Gastroesophageal sphincter (tissue), 3 donors: ENCODE measurements at regions not wholly inside any gene's neighbourhood (a gene's known extent, or its start where the extent isn't known, plus 50 kb on each side); places are given as distances from the start of the nearest gene placed in this dataset.

Experiments
- CTCF ChIP-seq, 4 experiments: fragments of 200-600 bp in 2 of 4; fragments of 450-650 bp in 2 of 4; sonication (generic) in 1 of 4; IDR thresholded peaks; one replicate each; pipeline ENCODE4 v1.5.1; 2017 to 2019; ENCODE audit warnings: antibody characterized with exemption in 4 of 4, mild to moderate bottlenecking in 2 of 4, moderate library complexity in 2 of 4
- EP300 ChIP-seq: sonication (generic); formaldehyde crosslinking; IDR thresholded peaks from one replicate; pipeline ENCODE4 v1.6.1; 2017; ENCODE audit warnings: antibody characterized with exemption, mild to moderate bottlenecking
- POLR2A ChIP-seq, 2 donors: fragments of 450-650 bp; IDR thresholded peaks; one replicate each; pipeline ENCODE4 v1.6.1; 2017; ENCODE audit warnings: antibody characterized with exemption in 2 of 2, mild to moderate bottlenecking in 2 of 2, moderate library complexity in 1 of 2
- POLR2AphosphoS5 ChIP-seq: sonication (generic); formaldehyde crosslinking; IDR thresholded peaks from one replicate; pipeline ENCODE4 v1.6.1; 2017; ENCODE audit warnings: antibody characterized with exemption

DNA sequence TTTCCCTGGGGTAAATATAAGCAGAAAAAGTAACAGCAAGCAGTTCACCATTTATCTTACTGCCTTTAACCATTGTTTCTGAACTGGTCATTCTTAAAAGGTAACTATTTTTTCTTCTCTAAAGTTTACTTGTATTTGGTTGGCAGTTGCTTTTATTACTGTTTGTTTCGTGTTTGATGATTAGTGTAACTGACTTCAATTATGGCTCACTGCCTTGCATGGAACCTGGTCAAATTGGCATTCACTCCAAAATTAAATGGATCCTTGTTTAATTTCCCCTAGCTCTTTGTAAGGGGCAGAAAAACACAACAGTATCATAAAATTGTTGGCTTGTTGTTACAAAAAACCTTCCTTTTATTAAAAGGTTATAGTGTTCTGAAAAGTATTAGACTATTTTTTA is 1723.9 kb upstream of the CDH6 start:
- TF ChIP-seq CTCF (IDR thresholded peaks at IDR 0.05) = no peak
- no peak for TF ChIP-seq EP300
- TF ChIP-seq POLR2A (IDR thresholded peaks at IDR 0.05) = no peak
- TF ChIP-seq POLR2AphosphoS5 = no peak
